Activated B cell treated with CpG ODN at 0.5 μM for 24 hours (primary cell): ENCODE measurements at regions not wholly inside any gene's neighbourhood (a gene's known extent, or its start where the extent isn't known, plus 50 kb on each side); places are given as distances from the start of the nearest gene placed in this dataset.
A peak's percentile ranks its signal among the peaks of the same experiment; 100 is the strongest.

Experiments
- ATAC-seq: fragments of 200-7000 bp; cut with Tn5 transposase; one replicate; pipeline ENCODE4 v1.10.0; 2021; ENCODE audit warnings: low read depth, mild to moderate bottlenecking, moderate library complexity
- CTCF ChIA-PET: fragments of 350-600 bp; sonication (Branson Sonifier 250); formaldehyde crosslinking; loops from one replicate; lab custom pipeline; 2021; ENCODE audit warnings: antibody characterized with exemption; lab: Charles Lee
- POLR2A ChIA-PET: fragments of 350-600 bp; sonication (Branson Sonifier 250); formaldehyde crosslinking; loops from one replicate; lab custom pipeline; 2021; ENCODE audit warnings: antibody characterized with exemption; lab: Charles Lee
- DNase-seq: peaks from one replicate; pipeline ENCODE4 v3.0.0; 2022
- H3K27ac Mint-ChIP-seq: one replicate; pipeline ENCODE4 v1.8.0; 2020; ENCODE audit warnings: mixed read lengths
- H3K27me3 Mint-ChIP-seq: one replicate; pipeline ENCODE4 v1.8.0; 2021; ENCODE audit warnings: mixed read lengths
- H3K36me3 Mint-ChIP-seq: one replicate; pipeline ENCODE4 v1.8.0; 2021; ENCODE audit warnings: low read depth, mixed read lengths
- H3K4me1 Mint-ChIP-seq: one replicate; pipeline ENCODE4 v1.8.0; 2021; ENCODE audit warnings: mixed read lengths
- H3K4me3 Mint-ChIP-seq: one replicate; pipeline ENCODE4 v1.8.0; 2020; ENCODE audit warnings: mild to moderate bottlenecking, mixed read lengths
- H3K9me3 Mint-ChIP-seq: one replicate; pipeline ENCODE4 v1.8.0; 2020; ENCODE audit warnings: mixed read lengths
- intact Hi-C: fragments of 100-400 bp; cut with micrococcal nuclease; formaldehyde crosslinking; loops from one replicate; pipeline ENCODE4 v1.15.1; 2024
- TF ChIP-seq, protein P1 (sequence below): fragments of 200-600 bp; IDR thresholded peaks from one replicate; pipeline ENCODE4 v1.8.0; 2022; ENCODE audit warnings: antibody characterized with exemption, mild to moderate bottlenecking

DNA sequence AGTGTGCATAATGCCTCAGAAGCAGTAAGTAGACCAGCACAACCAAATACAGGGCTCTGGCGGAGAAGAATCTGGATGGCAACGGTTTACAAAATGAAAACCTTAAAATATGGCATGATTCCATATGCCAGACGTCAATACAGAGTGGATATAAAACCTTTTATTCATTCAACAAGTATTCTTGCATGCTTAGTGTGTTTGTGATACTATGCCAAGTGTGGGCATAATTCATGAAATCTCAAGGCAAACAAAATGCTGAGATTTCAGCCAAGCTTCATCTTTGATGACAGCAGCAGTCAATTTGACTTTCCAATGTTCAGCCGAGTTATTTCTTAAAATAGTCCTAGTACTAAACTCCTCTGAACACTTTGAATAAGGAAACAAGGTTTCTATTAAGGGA is 119.4 kb downstream of the CD24 start:
- no peaks in the 10 kb centered on the region for H3K9me3 Mint-ChIP-seq
- no peak for DNase-seq
- intact Hi-C loops = no loop called here
- ATAC-seq = no peak
- no peak overlapping the region for H3K27ac Mint-ChIP-seq
- H3K36me3 Mint-ChIP-seq = no peaks in the 10 kb centered on the region
- H3K4me3 Mint-ChIP-seq = no peak overlapping the region
- POLR2A ChIA-PET = interaction anchor here (0.6 kb wide), 1 partner anchor 145 kb away, joined by 5 read pairs; no protein-coding TSS in a partner anchor
- peaks cover 2% of the 10 kb centered on the region for H3K4me1 Mint-ChIP-seq
- CTCF ChIA-PET = no interaction called here
- no peaks in the 10 kb centered on the region for H3K27me3 Mint-ChIP-seq
- TF ChIP-seq, protein P1, sequence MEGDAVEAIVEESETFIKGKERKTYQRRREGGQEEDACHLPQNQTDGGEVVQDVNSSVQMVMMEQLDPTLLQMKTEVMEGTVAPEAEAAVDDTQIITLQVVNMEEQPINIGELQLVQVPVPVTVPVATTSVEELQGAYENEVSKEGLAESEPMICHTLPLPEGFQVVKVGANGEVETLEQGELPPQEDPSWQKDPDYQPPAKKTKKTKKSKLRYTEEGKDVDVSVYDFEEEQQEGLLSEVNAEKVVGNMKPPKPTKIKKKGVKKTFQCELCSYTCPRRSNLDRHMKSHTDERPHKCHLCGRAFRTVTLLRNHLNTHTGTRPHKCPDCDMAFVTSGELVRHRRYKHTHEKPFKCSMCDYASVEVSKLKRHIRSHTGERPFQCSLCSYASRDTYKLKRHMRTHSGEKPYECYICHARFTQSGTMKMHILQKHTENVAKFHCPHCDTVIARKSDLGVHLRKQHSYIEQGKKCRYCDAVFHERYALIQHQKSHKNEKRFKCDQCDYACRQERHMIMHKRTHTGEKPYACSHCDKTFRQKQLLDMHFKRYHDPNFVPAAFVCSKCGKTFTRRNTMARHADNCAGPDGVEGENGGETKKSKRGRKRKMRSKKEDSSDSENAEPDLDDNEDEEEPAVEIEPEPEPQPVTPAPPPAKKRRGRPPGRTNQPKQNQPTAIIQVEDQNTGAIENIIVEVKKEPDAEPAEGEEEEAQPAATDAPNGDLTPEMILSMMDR = no peak

- DNase-seq (no peak), ATAC-seq (peak; percentile 51)
- no peaks in the 10 kb centered on the region for H3K36me3 Mint-ChIP-seq
- POLR2A ChIA-PET = no interaction called here
- peak overlapping the region; percentile 38 for H3K27ac Mint-ChIP-seq
- H3K4me1 Mint-ChIP-seq = peaks cover 52% of the 10 kb centered on the region
- no peaks in the 10 kb centered on the region for H3K9me3 Mint-ChIP-seq
- intact Hi-C loops = loop anchor here (5.0 kb wide), 1 partner anchor 148 kb away; no protein-coding TSS in a partner anchor
- H3K4me3 Mint-ChIP-seq = no peak overlapping the region
- TF ChIP-seq, protein P1 = no peak
- CTCF ChIA-PET = no interaction called here
- no peaks in the 10 kb centered on the region for H3K27me3 Mint-ChIP-seq
These were observed 124.7 kb downstream of the CD24 start for GRCh38 chr6:106849676-106850332.

DNA sequence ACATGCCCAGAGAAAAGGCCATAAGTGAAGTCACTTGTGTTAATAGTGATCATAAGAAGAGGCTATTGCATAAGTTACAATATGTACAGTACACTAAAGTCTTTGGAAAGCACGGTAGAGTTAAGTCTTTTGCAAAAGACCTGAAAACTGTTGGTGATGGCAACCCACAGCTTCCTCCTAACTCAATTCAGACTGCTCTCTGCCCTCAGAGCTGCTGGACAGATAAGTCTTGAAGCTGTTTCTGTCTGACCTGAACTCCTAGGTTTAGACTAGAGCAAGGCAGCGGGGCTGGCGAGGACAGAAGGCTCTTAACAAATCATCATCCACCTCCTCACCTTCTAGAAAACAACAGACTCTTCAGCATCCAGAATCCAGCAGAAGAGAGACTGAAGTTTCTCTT is 125.4 kb downstream of the CD24 start:
- peaks cover 56% of the 10 kb centered on the region for H3K4me1 Mint-ChIP-seq
- no peak for DNase-seq
- intact Hi-C loops = loop anchor here (5.0 kb wide), 1 partner anchor 147 kb away; no protein-coding TSS in a partner anchor

GRCh38 chr6:106847116-106847515 is 127.4 kb downstream of the CD24 start:
- no peaks in the 10 kb centered on the region for H3K27me3 Mint-ChIP-seq
- peak overlapping the region; percentile 45 for H3K4me3 Mint-ChIP-seq

More for the DNA sequence above, 125.4 kb downstream of the CD24 start:
- no peak for ATAC-seq
- Mint-ChIP-seq H3K9me3 (no peaks in the 10 kb centered on the region), H3K27me3 (no peaks in the 10 kb centered on the region), H3K27ac (no peak overlapping the region), H3K4me3 (no peak overlapping the region), H3K36me3 (no peaks in the 10 kb centered on the region)
- POLR2A ChIA-PET = interaction anchor here (0.6 kb wide), 1 partner anchor 101 kb away, joined by 3 read pairs; no protein-coding TSS in a partner anchor
- CTCF ChIA-PET = no interaction called here
- TF ChIP-seq, protein P1 = no peak

More at GRCh38 chr6:106847116-106847515, 127.4 kb downstream of the CD24 start:
- Mint-ChIP-seq H3K27ac (peak overlapping the region; percentile 83), H3K36me3 (no peaks in the 10 kb centered on the region), H3K4me1 (peaks cover 60% of the 10 kb centered on the region), H3K9me3 (no peaks in the 10 kb centered on the region)
- DNase-seq = peak; percentile 19
- CTCF ChIA-PET = interaction anchor here (0.7 kb wide), 1 partner anchor 130 kb away, joined by 4 read pairs; no protein-coding TSS in a partner anchor
- intact Hi-C loops = loop anchor here (2.0 to 5.0 kb wide), 2 partner anchors 145 to 218 kb away; partner anchors contain the start of genes QRSL1 and RTN4IP1
- POLR2A ChIA-PET = interaction anchor here (0.6 to 1.4 kb wide), 2 partner anchors 9 to 302 kb away, joined by 3 read pairs; no protein-coding TSS in a partner anchor
- ATAC-seq = peak; percentile 26
- TF ChIP-seq, protein P1 = no peak
